Activated T-cell treated with anti-CD3 and anti-CD28 coated beads, Interleukin-2, amount 50 U/mL, for 72 hours (primary cell): ENCODE measurements at regions not wholly inside any gene's neighbourhood (a gene's known extent, or its start where the extent isn't known, plus 50 kb on each side); places are given as distances from the start of the nearest gene placed in this dataset.
A peak's percentile ranks its signal among the peaks of the same experiment; 100 is the strongest.
"Not testable (repeated sequence)": the region's sequence is repeated elsewhere in the genome, so short reads cannot be mapped to it uniquely, and the experiment has no call there.

Source experiments
- ATAC-seq, 2 donors: fragments of 150-1000 bp; cut with Tn5 transposase; replicated peaks in 1 of 2; 2 replicates each; pipeline ENCODE4 v1.10.0; 2021; ENCODE audit warnings: moderate library complexity in 2 of 2, mild to moderate bottlenecking in 1 of 2
- DNase-seq, 2 donors: peaks; one replicate each; pipeline ENCODE4 v3.0.0; 2021 to 2022; ENCODE audit warnings: mixed read lengths in 1 of 2
- H3K27ac Mint-ChIP-seq: one replicate; pipeline ENCODE4 v1.8.0; 2022; ENCODE audit warnings: mild to moderate bottlenecking, moderate library complexity, mixed read lengths
- H3K27me3 Mint-ChIP-seq: one replicate; pipeline ENCODE4 v1.8.0; 2022; ENCODE audit warnings: low read depth, mixed read lengths
- H3K36me3 Mint-ChIP-seq, 2 donors: one replicate each; pipeline ENCODE4 v1.8.0; 2022; ENCODE audit warnings: mixed read lengths in 2 of 2, mild to moderate bottlenecking in 1 of 2; ENCODE audit not compliant: insufficient read depth in 2 of 2
- H3K4me1 Mint-ChIP-seq: one replicate; pipeline ENCODE4 v1.8.0; 2022; ENCODE audit warnings: low read depth, mixed read lengths
- H3K4me3 Mint-ChIP-seq, 2 donors: one replicate each; pipeline ENCODE4 v1.8.0; 2022; ENCODE audit warnings: mild to moderate bottlenecking in 2 of 2, mixed read lengths in 2 of 2, moderate library complexity in 2 of 2
- H3K9me3 Mint-ChIP-seq, 2 donors: one replicate each; pipeline ENCODE4 v1.8.0; 2022; ENCODE audit warnings: mixed read lengths in 2 of 2

GRCh38 chr1:224548676-224549075, 67.4 kb upstream of the CNIH3 start:
- H3K27ac Mint-ChIP-seq, result no peak overlapping the region
- H3K4me3 Mint-ChIP-seq, result no peak overlapping the region
- ATAC-seq (peak; percentile 38 to 59), DNase-seq (no peak)
- no peaks in the 10 kb centered on the region for H3K36me3 Mint-ChIP-seq
- H3K9me3 Mint-ChIP-seq, result no peaks in the 10 kb centered on the region
- peaks cover 6% of the 10 kb centered on the region for H3K4me1 Mint-ChIP-seq
- peaks cover 13% of the 10 kb centered on the region for H3K27me3 Mint-ChIP-seq

GRCh38 chr1:224551189-224551588, 64.9 kb upstream of the CNIH3 start:
- not testable (repeated sequence) for DNase-seq, H3K27me3 Mint-ChIP-seq, H3K4me1 Mint-ChIP-seq, H3K4me3 Mint-ChIP-seq, H3K36me3 Mint-ChIP-seq, H3K27ac Mint-ChIP-seq, H3K9me3 Mint-ChIP-seq, ATAC-seq

- H3K9me3 Mint-ChIP-seq, result no peaks in the 10 kb centered on the region
- peaks cover 6% of the 10 kb centered on the region for H3K4me1 Mint-ChIP-seq
- H3K27me3 Mint-ChIP-seq, result no peaks in the 10 kb centered on the region
- DNase-seq (no peak), ATAC-seq (peak; percentile 34 to 40)
- no peak overlapping the region for H3K4me3 Mint-ChIP-seq
- H3K36me3 Mint-ChIP-seq, result no peaks in the 10 kb centered on the region
- no peak overlapping the region for H3K27ac Mint-ChIP-seq
Observed at GRCh38 chr1:224554056-224554455, 62.1 kb upstream of the CNIH3 start.

- peaks cover 6% of the 10 kb centered on the region for H3K4me1 Mint-ChIP-seq
- H3K27me3 Mint-ChIP-seq, result no peaks in the 10 kb centered on the region
- H3K4me3 Mint-ChIP-seq, result no peak overlapping the region
- H3K27ac Mint-ChIP-seq, result peak overlapping the region; percentile 62
- no peaks in the 10 kb centered on the region for H3K9me3 Mint-ChIP-seq
- DNase-seq (no peak), ATAC-seq (peak; percentile 39 to 70)
- no peaks in the 10 kb centered on the region for H3K36me3 Mint-ChIP-seq
Observed at GRCh38 chr1:224554620-224555259, 61.4 kb upstream of the CNIH3 start.

GRCh38 chr1:224558904-224559303, 57.2 kb upstream of the CNIH3 start:
- peaks cover 6% of the 10 kb centered on the region for H3K4me1 Mint-ChIP-seq
- no peaks in the 10 kb centered on the region for H3K36me3 Mint-ChIP-seq
- H3K9me3 Mint-ChIP-seq, result no peaks in the 10 kb centered on the region
- H3K4me3 Mint-ChIP-seq, result no peak overlapping the region
- H3K27ac Mint-ChIP-seq, result no peak overlapping the region
- no peaks in the 10 kb centered on the region for H3K27me3 Mint-ChIP-seq
- DNase-seq (no peak), ATAC-seq (no peak)

GRCh38 chr1:224559981-224560728, 56.0 kb upstream of the CNIH3 start:
- Mint-ChIP-seq H3K27ac (no peak overlapping the region), H3K4me3 (no peak overlapping the region), H3K27me3 (no peaks in the 10 kb centered on the region), H3K4me1 (no peaks in the 10 kb centered on the region), H3K9me3 (no peaks in the 10 kb centered on the region), H3K36me3 (no peaks in the 10 kb centered on the region)
- DNase-seq (no peak), ATAC-seq (no peak)

- H3K4me3 Mint-ChIP-seq, H3K36me3 Mint-ChIP-seq, H3K27ac Mint-ChIP-seq, ATAC-seq, H3K27me3 Mint-ChIP-seq, H3K4me1 Mint-ChIP-seq, DNase-seq, H3K9me3 Mint-ChIP-seq: not testable (repeated sequence)
Observed at GRCh38 chr1:224562881-224563280, 53.2 kb upstream of the CNIH3 start.

GRCh38 chr1:224563666-224564065, 52.5 kb upstream of the CNIH3 start:
- Mint-ChIP-seq H3K27me3 (no peaks in the 10 kb centered on the region), H3K4me1 (no peaks in the 10 kb centered on the region), H3K27ac (no peak overlapping the region), H3K4me3 (no peak overlapping the region), H3K36me3 (no peaks in the 10 kb centered on the region), H3K9me3 (peaks cover 2% of the 10 kb centered on the region in 2 donors)
- no peak for ATAC-seq
- no peak for DNase-seq

- ATAC-seq, result no peak
- Mint-ChIP-seq H3K27me3 (no peaks in the 10 kb centered on the region), H3K36me3 (no peaks in the 10 kb centered on the region)
Observed at GRCh38 chr1:224564454-224565084, 51.5 kb upstream of the CNIH3 start.

GRCh38 chr1:224565186-224565585, 50.9 kb upstream of the CNIH3 start:
- H3K4me1 Mint-ChIP-seq, result no peaks in the 10 kb centered on the region
- ATAC-seq, result peak in 1 of 2 donors; percentile 59
- H3K9me3 Mint-ChIP-seq, result peaks cover 2% of the 10 kb centered on the region in 2 donors

More at GRCh38 chr1:224564454-224565084, 51.5 kb upstream of the CNIH3 start:
- Mint-ChIP-seq H3K4me1 (no peaks in the 10 kb centered on the region), H3K4me3 (no peak overlapping the region), H3K27ac (no peak overlapping the region), H3K9me3 (peaks cover 2% of the 10 kb centered on the region in 2 donors)
- no peak for DNase-seq

GRCh38 chr1:224565611-224566406, 50.3 kb upstream of the CNIH3 start:
- no peaks in the 10 kb centered on the region for H3K4me1 Mint-ChIP-seq
- no peak for ATAC-seq
- peak overlapping the region; percentile 51 for H3K27ac Mint-ChIP-seq
- H3K9me3 Mint-ChIP-seq, result peaks cover 2% of the 10 kb centered on the region in 2 donors
- DNase-seq, result no peak
- no peaks in the 10 kb centered on the region for H3K27me3 Mint-ChIP-seq
- no peaks in the 10 kb centered on the region for H3K36me3 Mint-ChIP-seq
- no peak overlapping the region for H3K4me3 Mint-ChIP-seq

More at GRCh38 chr1:224565186-224565585, 50.9 kb upstream of the CNIH3 start:
- H3K36me3 Mint-ChIP-seq, result no peaks in the 10 kb centered on the region
- no peak overlapping the region for H3K27ac Mint-ChIP-seq
- H3K27me3 Mint-ChIP-seq, result no peaks in the 10 kb centered on the region
- no peak for DNase-seq
- no peak overlapping the region for H3K4me3 Mint-ChIP-seq
